MM.1S (cell line): ENCODE measurements at regions not wholly inside any gene's neighbourhood (a gene's known extent, or its start where the extent isn't known, plus 50 kb on each side); places are given as distances from the start of the nearest gene placed in this dataset.

ENCODE experiments used
- EZH2 ChIP-seq: fragments of 300-600 bp; sonication (generic); optimal IDR thresholded peaks from 2 replicates; pipeline ENCODE3; 2017; ENCODE audit warnings: low read depth, mild to moderate bottlenecking, antibody characterized with exemption, low read length, mixed read lengths
- TF ChIP-seq, protein P1 (sequence below): fragments of 300-600 bp; sonication (generic); IDR thresholded peaks from 2 replicates; pipeline ENCODE4 v1.5.1; 2016; ENCODE audit warnings: antibody characterized with exemption, low read length, mixed read lengths

DNA sequence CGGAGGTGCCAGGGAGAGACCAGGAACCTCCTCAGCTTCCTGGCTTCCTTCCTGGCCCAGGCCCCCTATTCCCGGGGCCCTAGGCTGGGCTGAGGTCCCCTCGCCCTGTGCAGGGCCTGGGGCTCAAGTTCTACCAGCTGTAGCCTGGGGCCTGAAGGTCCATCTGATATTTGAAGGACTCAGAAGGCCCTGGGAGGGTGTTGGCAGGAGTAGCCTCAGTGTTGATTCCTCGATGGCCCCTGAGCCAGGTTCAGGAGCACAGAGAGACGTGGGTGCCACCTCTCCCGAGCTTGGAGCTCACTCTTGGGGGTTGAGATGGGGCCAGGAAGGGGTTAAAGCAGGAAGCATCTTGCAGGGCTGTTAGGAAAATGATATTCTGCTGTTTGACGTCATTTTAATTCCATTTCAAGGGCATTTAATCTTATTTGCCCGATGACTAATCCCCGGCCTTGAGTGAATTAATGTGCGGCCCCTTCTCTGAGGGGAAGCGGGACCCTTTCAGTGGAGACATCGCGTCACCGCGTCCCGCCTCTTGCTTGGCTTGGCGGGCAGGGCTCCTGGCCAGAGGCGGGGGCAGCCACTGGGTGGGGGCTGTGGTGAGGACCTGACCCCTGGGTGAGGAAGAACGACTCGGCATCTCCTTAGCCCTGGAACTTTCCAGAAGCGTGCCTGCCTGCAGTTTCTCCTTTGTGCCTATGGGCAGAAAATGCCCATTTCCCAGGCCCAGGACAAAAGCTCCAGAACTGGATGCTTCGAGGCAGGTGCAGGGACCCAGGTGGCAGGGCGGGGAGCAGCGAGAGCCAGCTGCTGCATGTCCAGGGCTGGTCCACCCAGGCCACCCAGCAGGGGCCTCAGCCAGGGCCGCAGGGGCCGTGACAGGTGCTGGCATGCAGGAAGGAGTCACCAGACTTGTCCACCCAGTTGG lies 158.3 kb downstream of the KIF26A start:
- TF ChIP-seq EZH2 = no peak
- TF ChIP-seq, protein P1, sequence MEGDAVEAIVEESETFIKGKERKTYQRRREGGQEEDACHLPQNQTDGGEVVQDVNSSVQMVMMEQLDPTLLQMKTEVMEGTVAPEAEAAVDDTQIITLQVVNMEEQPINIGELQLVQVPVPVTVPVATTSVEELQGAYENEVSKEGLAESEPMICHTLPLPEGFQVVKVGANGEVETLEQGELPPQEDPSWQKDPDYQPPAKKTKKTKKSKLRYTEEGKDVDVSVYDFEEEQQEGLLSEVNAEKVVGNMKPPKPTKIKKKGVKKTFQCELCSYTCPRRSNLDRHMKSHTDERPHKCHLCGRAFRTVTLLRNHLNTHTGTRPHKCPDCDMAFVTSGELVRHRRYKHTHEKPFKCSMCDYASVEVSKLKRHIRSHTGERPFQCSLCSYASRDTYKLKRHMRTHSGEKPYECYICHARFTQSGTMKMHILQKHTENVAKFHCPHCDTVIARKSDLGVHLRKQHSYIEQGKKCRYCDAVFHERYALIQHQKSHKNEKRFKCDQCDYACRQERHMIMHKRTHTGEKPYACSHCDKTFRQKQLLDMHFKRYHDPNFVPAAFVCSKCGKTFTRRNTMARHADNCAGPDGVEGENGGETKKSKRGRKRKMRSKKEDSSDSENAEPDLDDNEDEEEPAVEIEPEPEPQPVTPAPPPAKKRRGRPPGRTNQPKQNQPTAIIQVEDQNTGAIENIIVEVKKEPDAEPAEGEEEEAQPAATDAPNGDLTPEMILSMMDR = no peak
